ENCODE measurements at regions not wholly inside any gene's neighbourhood (a gene's known extent, or its start where the extent isn't known, plus 50 kb on each side); places are given as distances from the start of the nearest gene placed in this dataset.

GRCh38 chr6:79399499-79399898, 137.7 kb downstream of the LCA5 start:
- TF ChIP-seq CREB1 (IDR thresholded peaks at IDR 0.05; ENCODE audit: low read depth): no peak
- no peak for TF ChIP-seq NFIC (IDR thresholded peaks at IDR 0.05)
- TF ChIP-seq TAF1 (IDR thresholded peaks at IDR 0.05; ENCODE audit: low read depth): no peak
- TF ChIP-seq MAX (IDR thresholded peaks at IDR 0.05): no peak
- TF ChIP-seq EP300 (IDR thresholded peaks at IDR 0.05; ENCODE audit: borderline replicate concordance): no peak
- TF ChIP-seq REST (IDR thresholded peaks at IDR 0.05; ENCODE audit: low read depth): no peak
- TF ChIP-seq YY1 (IDR thresholded peaks at IDR 0.05; ENCODE audit: low read depth): no peak
- TF ChIP-seq, protein P1, sequence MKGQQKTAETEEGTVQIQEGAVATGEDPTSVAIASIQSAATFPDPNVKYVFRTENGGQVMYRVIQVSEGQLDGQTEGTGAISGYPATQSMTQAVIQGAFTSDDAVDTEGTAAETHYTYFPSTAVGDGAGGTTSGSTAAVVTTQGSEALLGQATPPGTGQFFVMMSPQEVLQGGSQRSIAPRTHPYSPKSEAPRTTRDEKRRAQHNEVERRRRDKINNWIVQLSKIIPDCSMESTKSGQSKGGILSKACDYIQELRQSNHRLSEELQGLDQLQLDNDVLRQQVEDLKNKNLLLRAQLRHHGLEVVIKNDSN (IDR thresholded peaks at IDR 0.05): no peak
- no peak for TF ChIP-seq CEBPB (IDR thresholded peaks at IDR 0.05)
